Immature natural killer cell (primary cell): ENCODE measurements at regions not wholly inside any gene's neighbourhood (a gene's known extent, or its start where the extent isn't known, plus 50 kb on each side); places are given as distances from the start of the nearest gene placed in this dataset.

Source experiments
- DNase-seq, 3 donors: peaks; one replicate each; pipeline ENCODE4 v3.0.0; 2022; ENCODE audit warnings: mixed read lengths in 1 of 3
- H3K27ac Mint-ChIP-seq, 6 donors: one replicate each; pipeline ENCODE4 v1.8.0; 2020; ENCODE audit warnings: mixed read lengths in 6 of 6, mild to moderate bottlenecking in 5 of 6, inconsistent platforms in 4 of 6, moderate library complexity in 3 of 6
- H3K27me3 Mint-ChIP-seq, 3 donors: one replicate each; pipeline ENCODE4 v1.8.0; 2020 to 2021; ENCODE audit warnings: low read depth in 3 of 3, mild to moderate bottlenecking in 3 of 3, mixed read lengths in 3 of 3, moderate library complexity in 3 of 3, inconsistent platforms in 1 of 3
- H3K36me3 Mint-ChIP-seq, 3 donors: one replicate each; pipeline ENCODE4 v1.8.0; 2020; ENCODE audit warnings: mixed read lengths in 3 of 3, inconsistent platforms in 2 of 3, mild to moderate bottlenecking in 2 of 3
- H3K4me1 Mint-ChIP-seq, 2 donors: one replicate each; pipeline ENCODE4 v1.8.0; 2020; ENCODE audit warnings: inconsistent platforms in 2 of 2, mild to moderate bottlenecking in 2 of 2, mixed read lengths in 2 of 2, moderate library complexity in 1 of 2
- H3K4me3 Mint-ChIP-seq, 5 donors: one replicate each; pipeline ENCODE4 v1.8.0; 2020; ENCODE audit warnings: mild to moderate bottlenecking in 5 of 5, mixed read lengths in 5 of 5, inconsistent platforms in 3 of 5, moderate library complexity in 3 of 5
- H3K9me3 Mint-ChIP-seq, 6 donors: one replicate each; pipeline ENCODE4 v1.8.0; 2020; ENCODE audit warnings: mild to moderate bottlenecking in 6 of 6, mixed read lengths in 6 of 6, inconsistent platforms in 4 of 6, moderate library complexity in 3 of 6

- Mint-ChIP-seq H3K4me1 (no peaks in the 10 kb centered on the region), H3K27me3 (peaks cover 0 to 5% (median 2%) of the 10 kb centered on the region in 3 donors), H3K36me3 (no peaks in the 10 kb centered on the region), H3K9me3 (no peaks in the 10 kb centered on the region), H3K4me3 (no peak overlapping the region), H3K27ac (no peak overlapping the region)
- DNase-seq = no peak
These were observed 180.9 kb upstream of the PLXNC1 start for GRCh38 chr12:93967454-93967853.

- no peak overlapping the region for H3K27ac Mint-ChIP-seq
- no peaks in the 10 kb centered on the region for H3K9me3 Mint-ChIP-seq
- DNase-seq = no peak
- no peak overlapping the region for H3K4me3 Mint-ChIP-seq
- H3K27me3 Mint-ChIP-seq = peaks cover 2 to 5% (median 3%) of the 10 kb centered on the region in 3 donors
- no peaks in the 10 kb centered on the region for H3K36me3 Mint-ChIP-seq
- H3K4me1 Mint-ChIP-seq = no peaks in the 10 kb centered on the region
These were observed 179.7 kb upstream of the PLXNC1 start for GRCh38 chr12:93968536-93969285.

GRCh38 chr12:93970900-93971688, 177.3 kb upstream of the PLXNC1 start:
- Mint-ChIP-seq H3K4me1 (peaks cover 0 to 4% of the 10 kb centered on the region in 2 donors), H3K9me3 (no peaks in the 10 kb centered on the region), H3K36me3 (no peaks in the 10 kb centered on the region), H3K27me3 (peaks cover 3 to 5% (median 3%) of the 10 kb centered on the region in 3 donors), H3K27ac (no peak overlapping the region), H3K4me3 (no peak overlapping the region)
- no peak for DNase-seq

GRCh38 chr12:93972411-93973208, 175.8 kb upstream of the PLXNC1 start:
- peaks cover 0 to 7% of the 10 kb centered on the region in 2 donors for H3K4me1 Mint-ChIP-seq
- no peak for DNase-seq
- no peak overlapping the region for H3K4me3 Mint-ChIP-seq
- peaks cover 3 to 6% (median 5%) of the 10 kb centered on the region in 3 donors for H3K27me3 Mint-ChIP-seq
- H3K36me3 Mint-ChIP-seq = no peaks in the 10 kb centered on the region
- no peak overlapping the region for H3K27ac Mint-ChIP-seq
- no peaks in the 10 kb centered on the region for H3K9me3 Mint-ChIP-seq

- DNase-seq = no peak
- Mint-ChIP-seq H3K4me1 (peaks cover 0 to 7% of the 10 kb centered on the region in 2 donors), H3K27ac (no peak overlapping the region), H3K4me3 (no peak overlapping the region), H3K36me3 (no peaks in the 10 kb centered on the region), H3K27me3 (peaks cover 1 to 6% (median 5%) of the 10 kb centered on the region in 3 donors), H3K9me3 (no peaks in the 10 kb centered on the region)
These were observed 174.1 kb upstream of the PLXNC1 start for GRCh38 chr12:93974252-93974651.

GRCh38 chr12:93976024-93976423, 172.4 kb upstream of the PLXNC1 start:
- peaks cover 0 to 7% of the 10 kb centered on the region in 2 donors for H3K4me1 Mint-ChIP-seq
- no peaks in the 10 kb centered on the region for H3K9me3 Mint-ChIP-seq
- peak overlapping the region in 2 of 5 donors; percentile 39 to 62 for H3K4me3 Mint-ChIP-seq
- H3K27me3 Mint-ChIP-seq = peaks cover 1 to 6% (median 3%) of the 10 kb centered on the region in 3 donors
- no peaks in the 10 kb centered on the region for H3K36me3 Mint-ChIP-seq
- H3K27ac Mint-ChIP-seq = peak overlapping the region in 4 of 6 donors; percentile 30 to 72 (median 50)
- peak in 1 of 3 donors; percentile 32 for DNase-seq

DNA sequence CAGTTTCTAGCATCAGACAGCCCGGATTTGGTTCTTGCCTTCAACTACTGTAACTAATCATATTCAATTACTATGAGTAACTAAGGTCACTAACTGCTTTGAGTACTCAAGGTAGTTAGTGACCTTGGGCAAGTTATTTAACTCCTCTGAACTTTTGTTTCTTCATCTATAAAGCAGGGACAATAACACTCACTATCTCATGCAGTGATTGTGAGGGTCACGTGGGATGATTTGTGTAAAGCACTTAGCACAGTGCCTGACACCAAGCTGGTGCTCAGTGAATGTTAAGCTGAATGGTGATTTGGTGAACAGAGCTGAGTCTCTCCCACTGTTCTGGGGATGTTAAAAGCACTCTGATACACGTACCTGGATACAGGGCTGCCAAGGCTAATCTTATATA, 171.3 kb upstream of the PLXNC1 start:
- Mint-ChIP-seq H3K4me1 (peaks cover 0 to 7% of the 10 kb centered on the region in 2 donors), H3K9me3 (no peaks in the 10 kb centered on the region), H3K27me3 (peaks cover 0 to 6% (median 1%) of the 10 kb centered on the region in 3 donors), H3K36me3 (no peaks in the 10 kb centered on the region), H3K27ac (peak overlapping the region in 1 of 6 donors; percentile 23), H3K4me3 (no peak overlapping the region)
- DNase-seq = no peak

- Mint-ChIP-seq H3K27me3 (peaks cover 0 to 3% (median 1%) of the 10 kb centered on the region in 3 donors), H3K27ac (no peak overlapping the region), H3K36me3 (no peaks in the 10 kb centered on the region), H3K9me3 (no peaks in the 10 kb centered on the region), H3K4me3 (no peak overlapping the region), H3K4me1 (peaks cover 0 to 7% of the 10 kb centered on the region in 2 donors)
- no peak for DNase-seq
These were observed 169.8 kb upstream of the PLXNC1 start for GRCh38 chr12:93978553-93978952.

DNA sequence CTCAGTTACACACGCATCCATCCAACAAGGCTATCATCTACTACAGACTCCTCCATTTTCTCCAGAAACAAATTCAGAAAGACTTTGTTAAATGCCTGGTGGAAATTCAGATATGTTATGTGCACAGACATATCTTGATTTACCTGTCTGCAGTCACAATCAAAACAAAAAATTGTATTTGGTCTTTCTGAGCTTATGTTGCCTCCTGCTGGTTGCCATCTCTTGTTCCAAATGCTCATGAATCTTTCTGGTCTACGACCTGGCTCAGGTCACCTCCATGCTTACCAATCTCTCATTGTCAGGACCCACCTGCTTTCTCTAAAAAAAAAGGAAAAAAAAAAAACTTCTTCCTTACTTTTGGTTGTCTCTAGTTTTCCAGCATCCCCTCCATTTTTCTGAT, 169.2 kb upstream of the PLXNC1 start:
- Mint-ChIP-seq H3K27ac (peak overlapping the region in 1 of 6 donors; percentile 43), H3K4me3 (no peak overlapping the region), H3K36me3 (no peaks in the 10 kb centered on the region), H3K9me3 (no peaks in the 10 kb centered on the region), H3K27me3 (peaks cover 0 to 3% (median 1%) of the 10 kb centered on the region in 3 donors), H3K4me1 (peaks cover 0 to 7% of the 10 kb centered on the region in 2 donors)
- peak; percentile 15 to 34 (median 17) for DNase-seq

DNA sequence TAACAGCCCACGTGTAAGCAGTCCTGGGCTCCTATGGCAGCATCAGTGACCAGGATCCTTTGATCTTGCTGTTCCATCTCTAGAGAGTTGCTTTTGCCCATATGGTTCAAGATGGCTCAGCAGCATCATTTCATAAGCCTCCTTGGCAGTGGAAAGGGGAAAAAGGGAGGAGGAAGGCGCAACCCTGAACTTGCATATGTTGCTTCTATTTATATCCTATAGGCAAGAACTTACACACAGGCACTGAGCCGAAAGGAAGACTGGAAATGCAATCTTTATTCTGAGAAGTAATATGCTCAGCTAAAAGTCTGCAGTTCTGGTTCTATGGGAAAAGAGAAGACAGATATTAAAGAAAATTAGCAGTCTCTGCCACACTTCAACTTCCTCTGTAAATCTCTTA, 167.7 kb upstream of the PLXNC1 start:
- no peak overlapping the region for H3K4me3 Mint-ChIP-seq
- no peak for DNase-seq
- no peak overlapping the region for H3K27ac Mint-ChIP-seq
- H3K4me1 Mint-ChIP-seq = peaks cover 0 to 7% of the 10 kb centered on the region in 2 donors
- H3K27me3 Mint-ChIP-seq = peaks cover 0 to 3% (median 0%) of the 10 kb centered on the region in 3 donors
- no peaks in the 10 kb centered on the region for H3K36me3 Mint-ChIP-seq
- H3K9me3 Mint-ChIP-seq = no peaks in the 10 kb centered on the region

DNA sequence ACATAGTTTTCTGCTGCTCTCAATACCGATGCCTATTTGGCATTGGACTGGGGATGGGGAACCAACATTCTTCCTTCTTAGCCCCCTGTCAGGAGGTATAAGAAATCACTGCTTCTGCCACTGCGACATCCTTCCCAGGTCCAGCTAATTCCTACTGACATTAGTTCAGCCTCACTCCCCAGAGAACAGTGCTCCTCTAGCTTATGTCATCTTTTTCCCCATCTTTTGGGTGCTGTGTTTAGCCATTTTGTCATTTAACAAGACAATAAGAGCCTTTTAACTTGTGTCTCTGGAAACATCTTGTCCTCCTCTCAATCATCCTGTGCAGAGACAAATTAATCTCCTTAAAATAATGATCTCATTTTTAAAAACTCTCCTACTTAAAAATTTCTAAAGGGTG, 167.0 kb upstream of the PLXNC1 start:
- Mint-ChIP-seq H3K4me3 (no peak overlapping the region), H3K36me3 (no peaks in the 10 kb centered on the region), H3K27ac (no peak overlapping the region)

GRCh38 chr12:93982771-93983315, 165.5 kb upstream of the PLXNC1 start:
- Mint-ChIP-seq H3K27me3 (no peaks in the 10 kb centered on the region), H3K4me1 (no peaks in the 10 kb centered on the region), H3K36me3 (no peaks in the 10 kb centered on the region), H3K27ac (no peak overlapping the region), H3K4me3 (no peak overlapping the region), H3K9me3 (no peaks in the 10 kb centered on the region)
- DNase-seq = no peak

More for the DNA sequence above, 167.0 kb upstream of the PLXNC1 start:
- Mint-ChIP-seq H3K4me1 (peaks cover 0 to 2% of the 10 kb centered on the region in 2 donors), H3K9me3 (no peaks in the 10 kb centered on the region), H3K27me3 (peaks cover 0 to 2% (median 0%) of the 10 kb centered on the region in 3 donors)
- DNase-seq = no peak

DNA sequence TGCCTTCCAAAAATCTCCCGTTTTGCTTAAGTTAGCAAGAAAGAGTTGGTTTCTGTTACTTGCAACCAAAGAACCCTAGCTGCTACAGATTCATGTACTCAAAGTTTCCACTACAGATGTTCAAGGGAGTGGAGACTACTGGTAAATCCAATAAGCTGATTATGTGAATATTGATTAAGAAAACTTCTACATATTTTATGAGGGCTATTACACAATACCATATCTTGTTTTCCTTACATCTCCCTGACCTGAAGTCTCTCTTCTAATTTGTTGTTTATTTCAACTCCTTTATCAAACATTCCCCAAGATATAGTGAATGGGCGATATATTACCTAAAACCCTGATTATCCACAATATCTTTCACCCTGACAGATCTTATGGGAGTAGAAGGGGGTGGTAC, 164.4 kb upstream of the PLXNC1 start:
- H3K4me3 Mint-ChIP-seq = no peak overlapping the region
- DNase-seq = no peak
- no peaks in the 10 kb centered on the region for H3K4me1 Mint-ChIP-seq
- no peaks in the 10 kb centered on the region for H3K27me3 Mint-ChIP-seq
- no peaks in the 10 kb centered on the region for H3K9me3 Mint-ChIP-seq
- H3K27ac Mint-ChIP-seq = no peak overlapping the region
- H3K36me3 Mint-ChIP-seq = no peaks in the 10 kb centered on the region
